B cell (primary cell): ENCODE measurements at regions not wholly inside any gene's neighbourhood (a gene's known extent, or its start where the extent isn't known, plus 50 kb on each side); places are given as distances from the start of the nearest gene placed in this dataset.

ENCODE experiments used
- EZH2 ChIP-seq: IDR thresholded peaks from 2 replicates; pipeline ENCODE4 v1.6.1; 2012; ENCODE audit warnings: borderline replicate concordance, low read depth, mild to moderate bottlenecking, moderate library complexity, low read length; ENCODE audit not compliant: insufficient read depth, poor library complexity, severe bottlenecking
- TF ChIP-seq, protein P1 (sequence below): fragments of 200-600 bp; IDR thresholded peaks from one replicate; pipeline ENCODE4 v1.8.0; 2022; ENCODE audit warnings: antibody characterized with exemption, mild to moderate bottlenecking

DNA sequence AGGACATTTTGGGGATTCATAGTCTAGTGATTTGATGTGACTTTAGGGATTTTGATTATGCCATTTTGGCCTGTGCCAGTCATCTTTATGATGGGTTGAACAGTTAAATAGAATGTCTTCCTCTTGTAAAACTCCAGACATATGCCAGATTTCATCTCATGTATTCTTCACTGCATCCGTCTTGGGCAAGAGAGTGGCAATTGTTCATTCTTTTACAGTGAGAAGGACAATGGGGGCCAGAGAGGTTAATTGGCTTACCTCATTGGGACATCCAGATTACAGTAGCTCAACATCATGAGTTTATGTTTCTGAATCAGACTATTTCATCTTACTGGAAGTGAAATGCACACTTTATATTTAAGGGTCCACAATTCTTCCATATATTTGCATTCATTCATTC, 108.2 kb upstream of the SLC38A2 start:
- TF ChIP-seq, protein P1, sequence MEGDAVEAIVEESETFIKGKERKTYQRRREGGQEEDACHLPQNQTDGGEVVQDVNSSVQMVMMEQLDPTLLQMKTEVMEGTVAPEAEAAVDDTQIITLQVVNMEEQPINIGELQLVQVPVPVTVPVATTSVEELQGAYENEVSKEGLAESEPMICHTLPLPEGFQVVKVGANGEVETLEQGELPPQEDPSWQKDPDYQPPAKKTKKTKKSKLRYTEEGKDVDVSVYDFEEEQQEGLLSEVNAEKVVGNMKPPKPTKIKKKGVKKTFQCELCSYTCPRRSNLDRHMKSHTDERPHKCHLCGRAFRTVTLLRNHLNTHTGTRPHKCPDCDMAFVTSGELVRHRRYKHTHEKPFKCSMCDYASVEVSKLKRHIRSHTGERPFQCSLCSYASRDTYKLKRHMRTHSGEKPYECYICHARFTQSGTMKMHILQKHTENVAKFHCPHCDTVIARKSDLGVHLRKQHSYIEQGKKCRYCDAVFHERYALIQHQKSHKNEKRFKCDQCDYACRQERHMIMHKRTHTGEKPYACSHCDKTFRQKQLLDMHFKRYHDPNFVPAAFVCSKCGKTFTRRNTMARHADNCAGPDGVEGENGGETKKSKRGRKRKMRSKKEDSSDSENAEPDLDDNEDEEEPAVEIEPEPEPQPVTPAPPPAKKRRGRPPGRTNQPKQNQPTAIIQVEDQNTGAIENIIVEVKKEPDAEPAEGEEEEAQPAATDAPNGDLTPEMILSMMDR, result no peak
- TF ChIP-seq EZH2, result no peak
